Suprapubic skin (tissue), 4 donors: ENCODE measurements at regions not wholly inside any gene's neighbourhood (a gene's known extent, or its start where the extent isn't known, plus 50 kb on each side); places are given as distances from the start of the nearest gene placed in this dataset.

Experiments
- EP300 ChIP-seq: sonication (generic); formaldehyde crosslinking; IDR thresholded peaks from one replicate; pipeline ENCODE4 v1.6.1; 2017; ENCODE audit warnings: antibody characterized with exemption
- POLR2A ChIP-seq, 2 donors: fragments of 450-650 bp; IDR thresholded peaks; one replicate each; pipeline ENCODE4 v1.6.1; 2017; ENCODE audit warnings: antibody characterized with exemption in 2 of 2, mild to moderate bottlenecking in 2 of 2, moderate library complexity in 2 of 2
- POLR2AphosphoS5 ChIP-seq, 3 donors: sonication (generic); formaldehyde crosslinking; IDR thresholded peaks; one replicate each; pipeline ENCODE4 v1.6.1; 2017; ENCODE audit warnings: antibody characterized with exemption in 3 of 3
- TF ChIP-seq, protein P1 (sequence below), 2 donors: fragments of 200-600 bp in 1 of 2; fragments of 450-650 bp in 1 of 2; sonication (generic) in 1 of 2; IDR thresholded peaks; one replicate each; pipeline ENCODE4 v1.5.1; 2016 to 2019; ENCODE audit warnings: antibody characterized with exemption in 2 of 2, mild to moderate bottlenecking in 1 of 2, moderate library complexity in 1 of 2

DNA sequence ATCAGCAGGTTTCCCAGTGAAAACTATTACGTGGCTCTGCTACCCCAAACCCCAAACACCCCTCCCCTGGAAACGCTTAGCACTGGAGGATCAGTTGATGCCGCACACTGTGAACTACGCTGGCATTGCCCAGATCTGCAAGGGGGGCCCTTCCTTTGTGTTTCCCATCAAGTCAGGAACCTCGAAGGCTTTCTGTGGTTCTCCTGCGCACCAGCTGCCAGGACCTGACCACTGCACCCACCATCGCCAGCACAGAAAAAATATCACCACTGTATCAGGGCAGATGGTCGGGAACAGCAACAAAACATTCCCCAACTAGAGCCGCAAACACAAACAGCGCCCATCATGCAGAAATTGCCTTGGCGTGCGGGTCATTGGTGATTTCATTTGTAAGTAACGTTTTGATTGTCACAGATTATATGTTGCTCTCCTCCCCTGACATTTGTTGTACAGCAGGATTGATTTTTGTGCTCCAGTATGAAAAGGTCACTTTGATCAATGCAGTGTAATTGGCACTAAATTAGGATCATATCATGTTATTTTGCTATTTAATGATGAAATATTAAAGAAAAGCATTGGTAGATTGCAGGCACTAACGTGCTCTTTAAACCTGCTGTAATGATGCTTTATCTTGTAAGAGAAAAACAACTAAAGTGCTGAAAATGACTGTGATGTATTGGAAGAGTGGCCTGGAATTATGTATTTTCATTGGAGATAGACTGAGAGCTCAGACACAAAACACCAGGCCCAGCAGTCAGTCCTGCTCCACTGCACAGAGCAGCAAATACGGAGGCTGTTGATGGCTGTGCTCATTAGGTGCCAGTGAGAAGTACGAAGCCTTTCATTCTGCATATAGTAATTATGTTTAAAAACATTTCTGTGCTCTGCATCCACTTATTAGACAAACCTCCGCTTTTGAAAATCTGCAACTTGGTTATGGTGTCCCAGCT lies 833.2 kb upstream of the SALL3 start:
- TF ChIP-seq, protein P1, sequence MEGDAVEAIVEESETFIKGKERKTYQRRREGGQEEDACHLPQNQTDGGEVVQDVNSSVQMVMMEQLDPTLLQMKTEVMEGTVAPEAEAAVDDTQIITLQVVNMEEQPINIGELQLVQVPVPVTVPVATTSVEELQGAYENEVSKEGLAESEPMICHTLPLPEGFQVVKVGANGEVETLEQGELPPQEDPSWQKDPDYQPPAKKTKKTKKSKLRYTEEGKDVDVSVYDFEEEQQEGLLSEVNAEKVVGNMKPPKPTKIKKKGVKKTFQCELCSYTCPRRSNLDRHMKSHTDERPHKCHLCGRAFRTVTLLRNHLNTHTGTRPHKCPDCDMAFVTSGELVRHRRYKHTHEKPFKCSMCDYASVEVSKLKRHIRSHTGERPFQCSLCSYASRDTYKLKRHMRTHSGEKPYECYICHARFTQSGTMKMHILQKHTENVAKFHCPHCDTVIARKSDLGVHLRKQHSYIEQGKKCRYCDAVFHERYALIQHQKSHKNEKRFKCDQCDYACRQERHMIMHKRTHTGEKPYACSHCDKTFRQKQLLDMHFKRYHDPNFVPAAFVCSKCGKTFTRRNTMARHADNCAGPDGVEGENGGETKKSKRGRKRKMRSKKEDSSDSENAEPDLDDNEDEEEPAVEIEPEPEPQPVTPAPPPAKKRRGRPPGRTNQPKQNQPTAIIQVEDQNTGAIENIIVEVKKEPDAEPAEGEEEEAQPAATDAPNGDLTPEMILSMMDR (IDR thresholded peaks at IDR 0.05), result no peak
- TF ChIP-seq POLR2AphosphoS5 (IDR thresholded peaks at IDR 0.05), result no peak
- no peak for TF ChIP-seq POLR2A (IDR thresholded peaks at IDR 0.05)
- TF ChIP-seq EP300, result no peak
